ENCODE measurements at regions not wholly inside any gene's neighbourhood (a gene's known extent, or its start where the extent isn't known, plus 50 kb on each side); places are given as distances from the start of the nearest gene placed in this dataset.

GRCh38 chr3:30204126-30204525, 402.3 kb upstream of the TGFBR2 start:
- TF ChIP-seq EZH2 (IDR thresholded peaks at IDR 0.05) = no peak
- TF ChIP-seq POLR2AphosphoS5 (IDR thresholded peaks at IDR 0.05; ENCODE audit: borderline replicate concordance, low read depth, low read length) = no peak
